ENCODE measurements at regions not wholly inside any gene's neighbourhood (a gene's known extent, or its start where the extent isn't known, plus 50 kb on each side); places are given as distances from the start of the nearest gene placed in this dataset.

DNA sequence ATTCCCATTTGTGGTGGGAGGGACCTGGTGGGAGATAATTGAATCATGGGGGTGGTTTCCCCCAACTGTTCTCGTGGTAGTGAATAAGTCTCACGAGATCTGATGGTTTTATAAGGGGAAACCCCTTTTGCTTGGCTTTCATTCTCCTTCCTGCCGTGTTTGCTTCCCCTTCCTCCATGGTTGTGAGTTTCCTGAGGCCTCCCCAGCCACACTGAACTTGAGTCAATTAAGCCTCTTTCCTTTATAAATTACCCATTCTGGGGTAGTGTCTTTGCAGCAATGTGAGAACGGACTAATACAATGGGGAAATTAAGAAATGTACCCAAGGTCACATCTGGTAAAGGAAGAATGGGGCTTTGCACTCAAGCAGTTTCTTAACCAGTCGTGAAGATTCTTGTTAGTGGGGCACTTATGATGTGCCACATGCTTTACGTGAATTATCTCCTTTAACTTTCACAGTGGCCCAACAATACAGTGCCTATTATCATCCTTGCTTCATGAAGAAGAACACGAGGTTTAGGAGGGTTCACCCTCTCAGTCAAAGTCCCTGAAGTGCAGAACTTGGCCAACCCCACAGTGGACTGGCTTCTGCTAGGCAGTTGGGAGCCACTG is 234.3 kb downstream of the EFCAB11 start:
- Mint-ChIP-seq H3K9me3 (peaks cover 3% of the 10 kb centered on the region), H3K4me3 (peak overlapping the region; percentile 53), H3K27me3 (ENCODE audit: low read depth) (no peaks in the 10 kb centered on the region), H3K27ac (peak overlapping the region; percentile 95), H3K36me3 (ENCODE audit: low read depth) (no peaks in the 10 kb centered on the region), H3K4me1 (ENCODE audit: low read depth) (peaks cover 66% of the 10 kb centered on the region)
- CTCF ChIA-PET: interaction anchor here (0.6 to 1.4 kb wide), 5 partner anchors 16 to 108 kb away, joined by 3 to 7 read pairs (median 3); no protein-coding TSS in a partner anchor
- intact Hi-C loops (cut with micrococcal nuclease): loop anchor here (1.0 to 10.0 kb wide), 10 partner anchors 19 to 665 kb away; no protein-coding TSS in a partner anchor
- peak; percentile 59 for DNase-seq

DNA sequence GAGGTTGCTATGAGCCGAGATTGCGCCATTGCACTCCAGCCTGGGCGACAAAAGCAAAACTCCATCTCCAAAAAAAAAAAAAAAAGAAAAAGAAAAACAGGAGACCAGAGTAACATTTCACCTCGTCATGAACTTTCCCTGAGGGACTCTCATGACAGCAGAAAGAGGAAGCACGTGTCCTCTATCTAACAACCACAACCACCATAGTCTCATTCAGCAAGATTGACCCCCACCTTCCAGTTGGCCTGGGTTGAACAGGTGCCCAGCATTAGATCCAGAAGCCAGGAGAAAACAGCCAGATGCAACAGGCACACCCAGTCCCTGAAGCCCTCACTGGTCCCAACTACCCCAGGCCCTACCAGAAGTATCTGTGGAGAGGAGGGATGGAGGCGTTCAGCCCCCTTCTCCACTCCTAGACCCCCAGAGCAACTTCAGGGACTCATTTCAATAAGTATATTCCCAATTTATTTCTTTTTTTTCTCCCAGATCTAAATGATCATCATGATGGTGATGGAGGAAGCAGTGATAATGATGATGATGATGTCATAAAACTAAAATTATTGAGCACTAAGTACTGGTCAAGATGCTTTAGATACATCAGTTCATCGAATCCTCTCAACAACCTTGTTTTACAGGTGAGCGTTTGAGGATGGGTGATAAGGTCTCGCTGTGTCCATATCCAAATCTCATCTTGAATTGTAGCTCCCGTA is 235.0 kb downstream of the EFCAB11 start:
- no peak overlapping the region for H3K4me3 Mint-ChIP-seq
- H3K36me3 Mint-ChIP-seq (ENCODE audit: low read depth): no peaks in the 10 kb centered on the region
- intact Hi-C loops (cut with micrococcal nuclease): loop anchor here (1.0 to 10.0 kb wide), 10 partner anchors 18 to 665 kb away; no protein-coding TSS in a partner anchor
- H3K9me3 Mint-ChIP-seq: peaks cover 3% of the 10 kb centered on the region
- CTCF ChIA-PET: no interaction called here
- peaks cover 65% of the 10 kb centered on the region for H3K4me1 Mint-ChIP-seq (ENCODE audit: low read depth)
- no peaks in the 10 kb centered on the region for H3K27me3 Mint-ChIP-seq (ENCODE audit: low read depth)
- no peak for DNase-seq
- H3K27ac Mint-ChIP-seq: peak overlapping the region; percentile 95

DNA sequence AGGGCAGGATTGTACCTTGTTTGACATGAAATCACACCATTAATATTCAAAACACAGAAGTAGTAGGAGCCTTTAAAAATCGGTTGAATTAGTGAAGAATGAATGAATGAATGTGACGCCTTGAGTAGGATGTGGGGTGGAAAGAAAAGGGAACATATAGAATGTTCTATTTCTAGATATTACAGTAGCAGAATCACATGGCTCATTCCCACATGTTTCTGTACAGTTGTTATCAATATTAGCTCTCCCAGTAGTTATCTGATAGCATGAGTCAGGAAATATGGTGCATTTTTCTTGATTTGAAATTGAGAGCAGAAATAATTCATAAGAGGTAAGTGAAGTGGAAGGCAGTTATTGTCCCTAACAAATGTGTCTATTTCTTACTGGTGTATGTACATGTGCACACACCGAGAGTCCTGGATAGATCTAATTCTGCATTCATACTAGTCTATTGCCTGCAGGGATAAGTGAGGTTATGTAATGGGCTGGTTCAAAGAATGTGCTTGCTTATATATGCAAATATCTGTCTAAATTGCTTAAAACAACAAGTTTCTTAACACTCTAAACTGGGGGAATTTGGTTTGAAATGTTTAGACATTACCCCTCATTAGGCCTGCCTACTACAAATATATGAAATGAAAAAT is 245.4 kb downstream of the EFCAB11 start:
- H3K9me3 Mint-ChIP-seq: peaks cover 14% of the 10 kb centered on the region
- no peak for DNase-seq
- peaks cover 16% of the 10 kb centered on the region for H3K4me1 Mint-ChIP-seq (ENCODE audit: low read depth)
- intact Hi-C loops (cut with micrococcal nuclease): no loop called here
- H3K27ac Mint-ChIP-seq: no peak overlapping the region
- H3K36me3 Mint-ChIP-seq (ENCODE audit: low read depth): peaks cover 8% of the 10 kb centered on the region
- no peak overlapping the region for H3K4me3 Mint-ChIP-seq
- H3K27me3 Mint-ChIP-seq (ENCODE audit: low read depth): no peaks in the 10 kb centered on the region
- CTCF ChIA-PET: interaction anchor here (0.9 kb wide), 1 partner anchor 23 kb away, joined by 3 read pairs; no protein-coding TSS in a partner anchor

DNA sequence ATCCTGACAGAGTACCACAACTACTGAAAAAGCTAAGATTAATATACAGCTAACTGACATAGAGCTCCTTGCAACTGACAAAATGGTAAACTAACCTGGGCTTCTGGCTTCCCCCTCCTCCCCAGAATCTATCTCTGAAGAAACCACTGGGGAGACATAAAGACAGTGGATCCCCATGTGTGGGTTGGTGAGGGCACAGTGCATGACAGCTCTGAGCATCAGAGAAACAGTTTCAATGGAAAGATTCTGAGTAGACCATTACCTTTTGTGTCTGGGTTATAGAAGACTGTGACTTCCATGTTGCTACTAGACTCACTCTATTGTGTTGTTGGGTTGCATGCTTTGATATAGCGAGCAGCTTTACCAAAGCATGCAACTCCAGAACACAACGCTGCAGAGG is 247.4 kb downstream of the EFCAB11 start:
- peaks cover 30% of the 10 kb centered on the region for H3K4me1 Mint-ChIP-seq (ENCODE audit: low read depth)
- H3K27ac Mint-ChIP-seq: no peak overlapping the region
- H3K9me3 Mint-ChIP-seq: peaks cover 8% of the 10 kb centered on the region
- peaks cover 5% of the 10 kb centered on the region for H3K36me3 Mint-ChIP-seq (ENCODE audit: low read depth)
- intact Hi-C loops (cut with micrococcal nuclease): no loop called here
- H3K27me3 Mint-ChIP-seq (ENCODE audit: low read depth): no peaks in the 10 kb centered on the region
- DNase-seq: no peak
- CTCF ChIA-PET: interaction anchor here (0.6 to 1.1 kb wide), 2 partner anchors 10 to 140 kb away, joined by 3 to 6 read pairs; no protein-coding TSS in a partner anchor
- no peak overlapping the region for H3K4me3 Mint-ChIP-seq

DNA sequence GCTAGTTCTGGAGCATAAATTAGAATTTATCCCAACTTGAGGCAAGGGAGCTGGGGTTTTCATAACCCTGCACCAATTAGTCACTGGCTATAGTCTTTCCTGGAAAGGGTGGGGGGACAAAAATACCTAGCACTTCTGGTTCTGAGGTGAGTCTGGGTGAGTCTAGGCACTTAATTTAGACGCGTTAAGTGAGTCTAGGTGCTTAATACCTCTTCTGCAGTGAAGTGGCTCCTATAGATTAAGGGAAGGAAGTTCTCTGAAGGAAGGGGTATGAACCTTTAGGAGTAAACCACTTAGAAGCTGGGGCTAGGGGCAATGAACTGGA is 251.7 kb downstream of the EFCAB11 start:
- no peaks in the 10 kb centered on the region for H3K36me3 Mint-ChIP-seq (ENCODE audit: low read depth)
- H3K27ac Mint-ChIP-seq: no peak overlapping the region
- no peak overlapping the region for H3K4me3 Mint-ChIP-seq
- peaks cover 34% of the 10 kb centered on the region for H3K4me1 Mint-ChIP-seq (ENCODE audit: low read depth)
- CTCF ChIA-PET: interaction anchor here (0.6 to 0.7 kb wide), 2 partner anchors 57 to 287 kb away, joined by 4 to 5 read pairs; no protein-coding TSS in a partner anchor
- intact Hi-C loops (cut with micrococcal nuclease): no loop called here
- H3K27me3 Mint-ChIP-seq (ENCODE audit: low read depth): no peaks in the 10 kb centered on the region
- peaks cover 2% of the 10 kb centered on the region for H3K9me3 Mint-ChIP-seq
- no peak for DNase-seq

DNA sequence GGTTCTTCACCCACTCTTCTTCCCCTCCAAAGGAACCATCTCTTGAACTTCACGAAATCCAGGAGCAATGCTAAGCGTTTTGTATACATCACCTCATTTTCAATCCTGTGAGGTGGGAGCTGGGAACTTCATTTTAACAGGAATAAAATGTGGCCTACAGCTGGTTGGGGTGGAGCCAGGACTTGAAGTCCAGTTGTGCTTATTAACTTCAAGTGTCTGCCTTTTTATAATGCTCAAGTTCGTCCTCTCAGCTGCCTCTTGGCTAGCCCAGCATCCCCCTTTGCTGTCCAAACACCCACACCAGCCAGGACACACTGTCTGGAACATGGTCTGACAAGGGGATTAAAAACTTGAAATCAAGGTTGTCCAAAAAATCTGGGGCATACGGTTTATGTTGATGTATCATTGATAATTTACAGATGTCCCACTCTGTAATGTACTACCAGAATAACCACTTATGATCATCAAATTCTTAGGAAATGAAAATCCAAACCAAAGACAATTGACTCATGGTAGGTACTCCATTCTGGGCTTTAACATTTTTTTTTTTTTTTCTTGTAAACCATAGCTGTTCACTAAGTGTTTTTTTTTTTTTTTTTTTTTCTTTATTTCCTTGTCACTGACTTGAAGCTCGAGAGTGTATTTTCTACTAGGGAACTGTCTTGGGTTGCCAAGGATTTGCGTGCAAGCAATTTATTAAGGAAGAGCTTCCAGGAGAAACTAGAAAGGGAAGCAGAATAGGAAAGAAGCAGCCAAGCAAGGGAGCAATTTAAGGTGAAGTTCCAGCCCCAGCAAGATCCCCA is 252.3 kb downstream of the EFCAB11 start:
- Mint-ChIP-seq H3K4me1 (ENCODE audit: low read depth) (peaks cover 37% of the 10 kb centered on the region), H3K27ac (peak overlapping the region; percentile 74), H3K4me3 (peak overlapping the region; percentile 78), H3K36me3 (ENCODE audit: low read depth) (no peaks in the 10 kb centered on the region), H3K9me3 (peaks cover 4% of the 10 kb centered on the region), H3K27me3 (ENCODE audit: low read depth) (no peaks in the 10 kb centered on the region)
- CTCF ChIA-PET: interaction anchor here (0.7 kb wide), 1 partner anchor 286 kb away, joined by 4 read pairs; no protein-coding TSS in a partner anchor
- no peak for DNase-seq
- intact Hi-C loops (cut with micrococcal nuclease): no loop called here

GRCh38 chr14:89701211-89702043 is 253.1 kb downstream of the EFCAB11 start:
- CTCF ChIA-PET: interaction anchor here (0.5 kb wide), 1 partner anchor 83 kb away, joined by 3 read pairs; no protein-coding TSS in a partner anchor
- H3K9me3 Mint-ChIP-seq: peaks cover 4% of the 10 kb centered on the region
- no peaks in the 10 kb centered on the region for H3K36me3 Mint-ChIP-seq (ENCODE audit: low read depth)
- peak overlapping the region; percentile 74 for H3K27ac Mint-ChIP-seq
- peaks cover 34% of the 10 kb centered on the region for H3K4me1 Mint-ChIP-seq (ENCODE audit: low read depth)
- H3K27me3 Mint-ChIP-seq (ENCODE audit: low read depth): no peaks in the 10 kb centered on the region
- intact Hi-C loops (cut with micrococcal nuclease): loop anchor here (1.0 kb wide), 1 partner anchor 19 kb away; no protein-coding TSS in a partner anchor
- peak overlapping the region; percentile 78 for H3K4me3 Mint-ChIP-seq
- peak; percentile 84 for DNase-seq

GRCh38 chr14:89700801-89701200 is 253.7 kb downstream of the EFCAB11 start:
- peaks cover 29% of the 10 kb centered on the region for H3K4me1 Mint-ChIP-seq (ENCODE audit: low read depth)
- H3K27ac Mint-ChIP-seq: no peak overlapping the region
- peaks cover 4% of the 10 kb centered on the region for H3K9me3 Mint-ChIP-seq
- CTCF ChIA-PET: interaction anchor here (0.5 kb wide), 1 partner anchor 374 kb away, joined by 4 read pairs; no protein-coding TSS in a partner anchor
- no peaks in the 10 kb centered on the region for H3K27me3 Mint-ChIP-seq (ENCODE audit: low read depth)
- intact Hi-C loops (cut with micrococcal nuclease): loop anchor here (1.0 kb wide), 1 partner anchor 20 kb away; no protein-coding TSS in a partner anchor
- DNase-seq: no peak
- H3K36me3 Mint-ChIP-seq (ENCODE audit: low read depth): no peaks in the 10 kb centered on the region
- peak overlapping the region; percentile 69 for H3K4me3 Mint-ChIP-seq

DNA sequence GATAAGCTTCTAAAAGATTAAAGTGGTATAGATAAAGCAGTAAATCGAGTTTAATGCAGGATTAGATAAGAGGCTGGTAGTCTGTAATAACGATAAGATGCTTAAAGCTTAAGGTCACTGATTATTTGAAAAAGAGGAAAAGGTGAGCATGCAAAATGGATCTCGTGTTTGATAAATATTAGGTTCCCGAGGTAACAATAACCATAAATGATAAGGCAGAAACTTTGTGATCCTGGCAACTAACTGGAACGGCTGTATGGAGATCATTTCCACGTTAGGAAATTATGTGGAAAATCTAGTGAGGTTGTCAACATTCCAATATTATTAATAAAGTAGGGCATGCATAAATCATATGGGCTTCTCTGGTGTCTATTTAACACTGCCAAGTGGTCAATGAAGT is 255.5 kb downstream of the EFCAB11 start:
- intact Hi-C loops (cut with micrococcal nuclease): no loop called here
- DNase-seq: no peak
- Mint-ChIP-seq H3K27me3 (ENCODE audit: low read depth) (no peaks in the 10 kb centered on the region), H3K36me3 (ENCODE audit: low read depth) (no peaks in the 10 kb centered on the region), H3K27ac (no peak overlapping the region), H3K4me3 (no peak overlapping the region), H3K9me3 (peaks cover 4% of the 10 kb centered on the region), H3K4me1 (ENCODE audit: low read depth) (peaks cover 27% of the 10 kb centered on the region)
- CTCF ChIA-PET: interaction anchor here (0.8 kb wide), 1 partner anchor 17 kb away, joined by 3 read pairs; no protein-coding TSS in a partner anchor

DNA sequence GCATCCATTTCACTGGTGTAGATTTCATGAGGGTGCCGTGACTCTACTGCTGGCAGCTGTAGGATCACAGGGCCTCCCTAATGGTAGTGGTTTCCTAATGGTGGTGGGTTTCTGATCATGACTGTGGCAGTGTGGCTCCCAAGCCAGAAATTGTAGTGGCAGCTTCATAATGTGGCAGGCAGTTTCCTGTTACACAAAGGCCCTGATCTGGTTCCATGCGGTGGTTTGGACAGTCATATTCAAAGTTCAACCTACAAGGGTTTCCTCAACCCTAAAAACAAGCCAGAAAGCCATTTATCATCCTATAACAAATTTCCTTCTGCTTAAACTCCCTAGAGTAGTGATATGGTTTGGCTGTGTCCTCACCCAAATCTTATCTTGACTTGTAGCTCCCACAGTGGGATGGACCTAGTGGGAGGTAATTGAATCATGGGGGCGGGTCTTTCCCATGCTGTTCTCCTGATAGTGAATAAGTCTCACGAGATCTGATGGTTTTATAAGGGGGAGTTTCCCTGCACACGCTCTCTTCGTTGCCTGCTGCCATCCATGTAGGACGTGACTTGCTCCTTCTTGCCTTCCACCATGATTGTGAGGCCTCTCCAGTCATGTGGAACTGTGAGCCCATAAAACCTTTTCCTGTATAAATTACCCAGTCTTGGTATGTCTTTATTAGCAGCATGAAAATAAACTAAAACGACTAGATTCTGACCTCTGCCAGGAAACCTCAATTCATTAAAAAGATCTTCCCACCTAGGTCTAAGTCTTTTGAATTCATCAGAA is 257.1 kb downstream of the EFCAB11 start:
- intact Hi-C loops (cut with micrococcal nuclease): no loop called here
- no peaks in the 10 kb centered on the region for H3K27me3 Mint-ChIP-seq (ENCODE audit: low read depth)
- H3K9me3 Mint-ChIP-seq: peaks cover 2% of the 10 kb centered on the region
- DNase-seq: peak; percentile 39
- H3K4me1 Mint-ChIP-seq (ENCODE audit: low read depth): peaks cover 16% of the 10 kb centered on the region
- CTCF ChIA-PET: no interaction called here
- H3K27ac Mint-ChIP-seq: no peak overlapping the region
- no peaks in the 10 kb centered on the region for H3K36me3 Mint-ChIP-seq (ENCODE audit: low read depth)
- H3K4me3 Mint-ChIP-seq: no peak overlapping the region

- Mint-ChIP-seq H3K4me3 (no peak overlapping the region), H3K36me3 (ENCODE audit: low read depth) (no peaks in the 10 kb centered on the region), H3K4me1 (ENCODE audit: low read depth) (peaks cover 9% of the 10 kb centered on the region), H3K27ac (no peak overlapping the region), H3K27me3 (ENCODE audit: low read depth) (no peaks in the 10 kb centered on the region), H3K9me3 (peaks cover 2% of the 10 kb centered on the region)
- CTCF ChIA-PET: no interaction called here
- DNase-seq: no peak
- intact Hi-C loops (cut with micrococcal nuclease): no loop called here
Observed at GRCh38 chr14:89695846-89696245, 258.7 kb downstream of the EFCAB11 start.
